AG04449 (cell line): ENCODE measurements at regions not wholly inside any gene's neighbourhood (a gene's known extent, or its start where the extent isn't known, plus 50 kb on each side); places are given as distances from the start of the nearest gene placed in this dataset.

ENCODE experiments used
- CTCF ChIA-PET: fragments of 350-600 bp; formaldehyde crosslinking; extraction: SDS; loops from one replicate; lab custom pipeline; 2021; ENCODE audit warnings: antibody characterized with exemption; lab: Yijun Ruan, JAX
- POLR2A ChIA-PET: fragments of 400-600, 350-600 bp; formaldehyde crosslinking; extraction: SDS; loops from one replicate; lab custom pipeline; 2020; ENCODE audit warnings: antibody characterized with exemption, inconsistent platforms; lab: Yijun Ruan, JAX
- DNase-seq: peaks from one replicate; pipeline ENCODE4 v3.0.0-alpha.2; 2010; ENCODE audit warnings: low read depth, low spot score
- H3K4me3 ChIP-seq: 2 replicates; pipeline ENCODE4 v1.5.1; 2011; ENCODE audit warnings: low read depth, mild to moderate bottlenecking, control low read depth, low read length
- CTCF ChIP-seq: IDR thresholded peaks from one replicate; pipeline ENCODE4 v1.5.1; 2011; ENCODE audit warnings: mild to moderate bottlenecking, moderate library complexity, low read length, control low read depth, inconsistent platforms; ENCODE audit not compliant: insufficient read depth; ENCODE audit errors: missing control alignments

GRCh38 chr3:181660337-181660736 is 51.4 kb upstream of the SOX2 start:
- TF ChIP-seq CTCF = no peak
- POLR2A ChIA-PET = no interaction called here
- H3K4me3 ChIP-seq = no peak overlapping the region
- no peak for DNase-seq
- CTCF ChIA-PET = no interaction called here

- ChIA-PET CTCF (no interaction called here), POLR2A (no interaction called here)
- H3K4me3 ChIP-seq = no peak overlapping the region
- no peak for DNase-seq
- no peak for TF ChIP-seq CTCF
These were observed 74.3 kb upstream of the SOX2 start for GRCh38 chr3:181637456-181637855.

- ChIA-PET POLR2A (no interaction called here), CTCF (no interaction called here)
- TF ChIP-seq CTCF = no peak
- H3K4me3 ChIP-seq = no peak overlapping the region
- DNase-seq = no peak
These were observed 74.7 kb upstream of the SOX2 start for GRCh38 chr3:181637056-181637455.

- H3K4me3 ChIP-seq = no peak overlapping the region
- no peak for TF ChIP-seq CTCF
- POLR2A ChIA-PET = no interaction called here
- CTCF ChIA-PET = no interaction called here
- no peak for DNase-seq
These were observed 76.6 kb upstream of the SOX2 start for GRCh38 chr3:181635141-181635540.

- CTCF ChIA-PET = no interaction called here
- no peak overlapping the region for H3K4me3 ChIP-seq
- POLR2A ChIA-PET = no interaction called here
- TF ChIP-seq CTCF = no peak
- DNase-seq = no peak
These were observed 78.2 kb upstream of the SOX2 start for GRCh38 chr3:181633556-181633955.

- CTCF ChIA-PET = no interaction called here
- TF ChIP-seq CTCF = no peak
- DNase-seq = no peak
- POLR2A ChIA-PET = no interaction called here
- no peak overlapping the region for H3K4me3 ChIP-seq
These were observed 79.8 kb upstream of the SOX2 start for GRCh38 chr3:181631901-181632300.
